Left ventricle myocardium superior (tissue), 1 donor: ENCODE measurements at regions not wholly inside any gene's neighbourhood (a gene's known extent, or its start where the extent isn't known, plus 50 kb on each side); places are given as distances from the start of the nearest gene placed in this dataset.
A peak's percentile ranks its signal among the peaks of the same experiment; 100 is the strongest.
"Not testable (repeated sequence)": the region's sequence is repeated elsewhere in the genome, so short reads cannot be mapped to it uniquely, and the experiment has no call there.

Source experiments
- ATAC-seq: fragments of 200-7000 bp; cut with Tn5 transposase; one replicate; pipeline ENCODE4 v1.9.1; 2020; ENCODE audit warnings: mild to moderate bottlenecking, moderate library complexity
- DNase-seq: peaks from one replicate; pipeline ENCODE4 v3.0.0-alpha.2; 2020
- intact Hi-C: fragments of 100-400 bp; cut with micrococcal nuclease; formaldehyde crosslinking; loops from one replicate; pipeline ENCODE4 v1.11.0; 2022
- donor health status: DM: no; HTN: yes; CAD: no; lungs with severe emphysema.

DNA sequence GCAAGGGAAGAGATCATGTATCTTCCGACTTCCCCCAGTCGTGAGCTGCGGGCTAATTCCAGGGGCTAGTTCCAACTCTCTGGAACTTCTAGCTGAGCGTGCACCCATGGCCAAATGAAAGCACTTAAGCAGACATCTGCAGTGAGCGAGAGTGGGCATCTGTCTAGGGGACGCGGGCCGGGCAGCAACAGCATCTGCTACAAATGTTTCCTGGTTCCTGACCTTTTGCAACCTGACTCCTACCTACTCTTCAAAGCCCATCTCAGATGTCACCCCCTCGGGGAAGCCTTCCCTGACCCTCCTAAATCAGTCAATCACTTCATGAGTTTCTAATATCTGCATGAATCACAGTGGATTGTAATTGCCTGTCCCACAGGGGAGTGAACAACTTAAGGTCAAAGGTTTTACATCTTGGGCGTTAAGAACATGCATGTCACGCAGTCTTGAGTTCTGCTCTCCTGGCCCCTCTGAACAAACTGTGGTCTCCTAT is 141.9 kb downstream of the CEBPB start:
- ATAC-seq (no peak), DNase-seq (no peak)

DNA sequence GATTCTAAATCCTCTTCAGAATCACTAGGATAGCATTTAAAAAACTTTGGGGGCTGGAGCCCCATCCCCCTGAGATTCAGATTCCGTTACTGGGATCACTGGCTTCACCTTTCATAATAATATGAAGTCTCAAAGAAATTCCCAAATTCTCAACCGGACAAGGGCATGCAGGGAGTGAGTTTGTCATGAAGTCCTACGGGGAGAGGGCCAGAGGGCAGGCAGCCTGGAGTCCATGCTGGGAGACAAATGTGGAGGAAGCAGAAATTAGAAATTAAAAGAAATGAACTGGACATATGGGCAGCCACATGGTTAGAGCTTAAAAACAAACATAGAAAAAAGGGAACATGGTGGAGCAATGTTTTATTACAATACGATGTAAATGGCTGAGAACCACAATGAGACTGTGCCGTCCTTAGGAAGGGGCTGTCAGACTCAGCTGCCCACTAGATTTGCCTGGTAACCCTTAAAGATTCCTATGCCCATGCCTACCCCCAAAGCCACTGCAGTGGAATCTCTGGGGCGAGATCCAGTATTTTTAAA is 142.6 kb downstream of the CEBPB start:
- DNase-seq: no peak

More for the DNA sequence above, 141.9 kb downstream of the CEBPB start:
- intact Hi-C loops: no loop called here

GRCh38 chr20:50333812-50334211 is 143.2 kb downstream of the CEBPB start:
- intact Hi-C loops: no loop called here
- ATAC-seq: no peak
- no peak for DNase-seq

More for the DNA sequence above, 142.6 kb downstream of the CEBPB start:
- ATAC-seq: no peak
- intact Hi-C loops: no loop called here

DNA sequence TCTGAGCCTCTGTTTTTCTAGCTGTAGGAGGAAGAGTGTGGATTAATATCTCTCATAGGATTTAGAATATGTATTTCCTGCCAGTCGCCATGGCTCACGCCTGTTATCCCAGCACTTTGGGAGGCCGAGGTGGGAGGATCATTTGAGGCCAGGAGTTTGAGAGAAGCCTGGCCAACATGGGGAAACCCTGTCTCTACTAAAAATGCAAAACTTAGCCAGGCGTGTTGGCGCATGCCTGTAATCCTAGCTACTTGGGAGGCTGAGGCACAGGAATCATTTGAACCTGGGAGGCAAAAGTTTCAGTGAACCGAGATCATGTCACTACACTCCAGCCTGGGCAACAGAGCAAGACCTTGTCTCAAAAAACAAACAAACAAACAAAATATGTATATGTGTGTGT is 143.9 kb downstream of the CEBPB start:
- DNase-seq, ATAC-seq, intact Hi-C loops: not testable (repeated sequence)

GRCh38 chr20:50335105-50335504 is 144.5 kb downstream of the CEBPB start:
- ATAC-seq: peak; percentile 14
- intact Hi-C loops: no loop called here
- DNase-seq: no peak

DNA sequence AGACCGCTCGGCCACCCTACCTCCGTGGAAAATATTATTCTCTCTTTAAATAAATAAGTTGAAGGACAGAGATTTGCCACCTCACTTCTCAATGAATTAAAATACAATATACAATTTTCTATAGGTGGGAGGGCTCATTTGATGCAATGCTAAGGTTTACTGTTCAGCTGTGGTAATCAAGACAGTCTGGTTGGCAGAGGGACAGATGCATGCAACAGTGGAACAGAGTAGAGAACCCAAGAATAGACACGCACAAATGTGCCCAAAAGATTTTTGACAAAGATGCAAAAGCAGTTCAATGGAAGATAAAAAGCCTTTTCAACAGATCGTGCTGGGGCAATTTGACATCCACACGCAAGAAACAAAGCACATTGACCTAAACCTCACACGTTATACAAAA is 145.2 kb downstream of the CEBPB start:
- DNase-seq (no peak), ATAC-seq (no peak)
- intact Hi-C loops: no loop called here

DNA sequence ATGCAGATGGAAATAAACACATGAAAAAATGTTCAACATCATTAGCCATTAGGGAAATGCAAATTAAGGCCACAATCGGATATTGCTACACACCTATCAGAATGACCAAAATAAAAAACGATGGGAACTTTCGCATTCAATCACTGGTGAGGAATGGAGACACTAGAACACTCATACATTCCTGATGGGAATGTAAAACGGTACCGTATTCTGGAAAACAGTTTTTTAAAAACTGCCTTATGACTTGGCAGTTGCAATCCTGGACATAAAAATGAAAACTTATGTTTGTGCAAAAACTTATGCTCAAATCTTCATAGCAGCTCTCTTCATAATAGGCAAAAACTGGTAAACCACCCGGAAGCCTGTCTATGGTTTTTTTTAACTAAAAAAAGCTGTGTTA is 146.0 kb downstream of the CEBPB start:
- DNase-seq: no peak
- intact Hi-C loops: no loop called here
- ATAC-seq: no peak

- ATAC-seq (no peak), DNase-seq (no peak)
- intact Hi-C loops: no loop called here
Measured at GRCh38 chr20:50337521-50338466, 147.2 kb downstream of the CEBPB start.

DNA sequence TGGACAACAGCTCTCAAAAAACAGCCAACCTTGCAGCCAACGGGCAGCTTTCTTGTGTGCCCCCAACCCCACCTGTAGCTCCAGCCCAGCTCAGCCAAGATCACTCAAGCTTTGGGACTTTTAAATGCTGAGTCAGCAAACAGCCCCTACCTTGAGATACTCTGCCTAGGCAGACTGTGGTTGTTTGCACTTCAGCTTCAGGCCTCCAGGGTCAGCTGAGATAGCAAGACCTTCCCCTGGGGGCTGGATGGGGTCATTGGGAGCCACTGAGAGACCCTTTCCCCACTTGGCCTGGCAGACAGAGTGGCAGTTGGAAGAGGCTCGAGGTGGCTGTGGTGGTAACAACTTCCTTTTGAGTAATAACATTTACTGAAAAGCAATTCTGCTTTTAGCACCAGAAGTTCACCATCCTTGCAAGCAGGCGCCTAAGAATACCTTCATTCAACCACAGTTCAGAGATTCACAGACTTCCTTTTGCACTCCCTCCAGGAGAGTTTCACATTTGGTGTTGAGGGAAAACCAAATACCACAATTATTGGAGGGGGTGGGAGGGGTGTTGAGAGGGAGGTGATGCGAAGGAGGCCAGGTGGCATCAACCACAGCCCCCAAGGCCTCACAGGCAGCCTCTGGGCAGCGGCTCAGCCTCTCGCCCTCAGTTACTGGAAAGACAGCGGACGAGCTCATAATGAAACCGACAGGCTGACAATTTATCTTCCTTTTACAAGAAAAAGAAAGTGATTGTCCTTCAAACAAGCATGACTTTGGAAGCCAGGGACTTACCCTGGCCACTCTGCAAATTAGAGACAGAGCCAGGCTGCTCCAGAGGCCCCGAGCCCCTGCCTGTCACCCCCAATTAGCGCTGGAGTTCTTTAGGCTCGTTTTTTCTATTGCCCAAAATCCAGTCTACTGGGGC is 148.1 kb downstream of the CEBPB start:
- intact Hi-C loops: no loop called here
- ATAC-seq (peak; percentile 17), DNase-seq (no peak)

- no peak for ATAC-seq
- DNase-seq: no peak
- intact Hi-C loops: no loop called here
Measured at GRCh38 chr20:50339466-50339901, 148.9 kb downstream of the CEBPB start.

- intact Hi-C loops: no loop called here
- no peak for ATAC-seq
- no peak for DNase-seq
Measured at GRCh38 chr20:50340541-50340940, 149.9 kb downstream of the CEBPB start.

- DNase-seq: no peak
- intact Hi-C loops: no loop called here
- no peak for ATAC-seq
Measured at GRCh38 chr20:50341050-50341449, 150.4 kb downstream of the CEBPB start.

- DNase-seq (no peak), ATAC-seq (no peak)
- intact Hi-C loops: no loop called here
Measured at GRCh38 chr20:50341880-50342637, 151.4 kb downstream of the CEBPB start.

DNA sequence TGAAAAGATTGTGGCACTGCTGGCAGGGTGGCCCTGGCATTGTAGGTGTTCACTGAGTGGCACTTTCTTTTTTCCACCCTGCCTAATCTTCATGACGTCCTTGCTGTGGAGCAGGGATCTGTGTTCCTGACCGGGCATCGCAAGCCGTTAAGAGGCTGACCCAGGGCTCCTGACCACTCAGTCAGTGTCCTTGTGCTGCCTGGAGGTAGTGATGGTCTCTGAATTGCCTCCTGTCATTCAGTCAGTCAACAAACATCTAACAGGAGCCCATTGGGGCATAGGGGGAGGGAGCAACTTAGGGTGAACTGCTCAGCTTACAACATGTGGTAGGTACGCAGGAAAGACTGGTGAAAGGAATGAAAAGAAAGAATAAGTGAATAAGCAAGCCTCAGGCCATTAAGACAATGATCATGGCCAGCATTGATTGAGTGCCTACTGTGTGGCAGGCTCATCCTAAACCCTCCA is 152.0 kb downstream of the CEBPB start:
- DNase-seq (no peak), ATAC-seq (no peak)
- intact Hi-C loops: no loop called here

DNA sequence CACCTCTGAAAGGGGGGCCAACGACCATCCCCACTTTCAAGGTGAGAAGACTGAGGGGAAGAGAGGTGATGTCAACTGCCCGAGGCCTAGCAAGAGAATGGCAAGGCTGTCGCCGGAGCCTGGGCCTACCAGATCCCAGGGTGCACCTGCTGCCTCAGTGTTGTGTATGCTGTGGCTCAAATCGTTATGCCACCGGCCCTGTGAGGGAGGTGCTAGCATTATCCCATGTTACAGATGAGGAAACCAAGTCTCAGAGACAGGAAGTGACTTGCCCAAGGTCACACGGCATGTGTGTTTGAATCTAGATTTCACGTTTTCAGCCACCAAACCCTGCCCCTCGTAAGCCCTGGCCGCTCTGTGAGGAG is 152.5 kb downstream of the CEBPB start:
- ATAC-seq (no peak), DNase-seq (no peak)
- intact Hi-C loops: no loop called here

- DNase-seq (no peak), ATAC-seq (no peak)
- intact Hi-C loops: no loop called here
Measured at GRCh38 chr20:50343490-50344179, 153.0 kb downstream of the CEBPB start.

- intact Hi-C loops: no loop called here
- no peak for DNase-seq
- ATAC-seq: no peak
Measured at GRCh38 chr20:50344232-50345071, 153.8 kb downstream of the CEBPB start.
